Suprapubic skin (tissue), 4 donors: ENCODE measurements at regions not wholly inside any gene's neighbourhood (a gene's known extent, or its start where the extent isn't known, plus 50 kb on each side); places are given as distances from the start of the nearest gene placed in this dataset.

Experiments used
- CTCF ChIP-seq, 2 donors: fragments of 200-600 bp in 1 of 2; fragments of 450-650 bp in 1 of 2; sonication (generic) in 1 of 2; IDR thresholded peaks; one replicate each; pipeline ENCODE4 v1.5.1; 2016 to 2019; ENCODE audit warnings: antibody characterized with exemption in 2 of 2, mild to moderate bottlenecking in 1 of 2, moderate library complexity in 1 of 2
- EP300 ChIP-seq: sonication (generic); formaldehyde crosslinking; IDR thresholded peaks from one replicate; pipeline ENCODE4 v1.6.1; 2017; ENCODE audit warnings: antibody characterized with exemption
- POLR2A ChIP-seq, 2 donors: fragments of 450-650 bp; IDR thresholded peaks; one replicate each; pipeline ENCODE4 v1.6.1; 2017; ENCODE audit warnings: antibody characterized with exemption in 2 of 2, mild to moderate bottlenecking in 2 of 2, moderate library complexity in 2 of 2
- POLR2AphosphoS5 ChIP-seq, 3 donors: sonication (generic); formaldehyde crosslinking; IDR thresholded peaks; one replicate each; pipeline ENCODE4 v1.6.1; 2017; ENCODE audit warnings: antibody characterized with exemption in 3 of 3

- no peak for TF ChIP-seq CTCF (IDR thresholded peaks at IDR 0.05)
- no peak for TF ChIP-seq EP300
- TF ChIP-seq POLR2AphosphoS5 (IDR thresholded peaks at IDR 0.05), result no peak
- TF ChIP-seq POLR2A (IDR thresholded peaks at IDR 0.05), result no peak
Measured at GRCh38 chr1:187390215-187390818, 561.6 kb downstream of the PLA2G4A start.
